ENCODE measurements at regions not wholly inside any gene's neighbourhood (a gene's known extent, or its start where the extent isn't known, plus 50 kb on each side); places are given as distances from the start of the nearest gene placed in this dataset.

DNA sequence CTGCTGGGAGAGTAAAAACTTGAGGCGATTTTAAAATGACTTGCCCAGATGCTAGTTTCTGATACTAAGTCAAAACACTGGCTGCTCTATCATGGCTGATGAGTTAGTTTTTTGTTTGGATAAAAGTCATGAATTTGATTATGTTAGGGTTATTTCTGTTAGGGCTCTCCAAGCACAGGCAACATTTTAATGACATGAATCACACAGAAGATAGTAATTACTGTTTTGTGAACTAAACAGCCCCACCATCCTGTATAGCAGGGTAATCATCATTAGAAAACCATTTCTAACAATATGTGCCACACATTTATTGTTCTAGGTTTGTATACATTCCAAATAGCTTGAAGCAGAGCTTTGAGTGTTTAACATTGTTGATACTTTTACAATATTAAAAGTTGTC lies 750.3 kb downstream of the ANKRD7 start:
- no peak overlapping the region for H3K4me3 Mint-ChIP-seq
- Histone ChIP-seq H3K4me1 (ENCODE audit: control insufficient read depth, insufficient read depth, low read length) (no peaks in the 10 kb centered on the region), H3K27me3 (ENCODE audit: control insufficient read depth, insufficient read depth, low read length) (no peaks in the 10 kb centered on the region), H3K27ac (ENCODE audit: low read length) (no peak overlapping the region), H3K4me3 (ENCODE audit: low read length) (no peak overlapping the region), H3K9me3 (ENCODE audit: control insufficient read depth, insufficient read depth, low read length) (peaks cover 3% of the 10 kb centered on the region), H3K36me3 (ENCODE audit: control insufficient read depth, insufficient read depth, low read length) (no peaks in the 10 kb centered on the region)
- 83% methylated on average over 1 of the region's 1 CpG for WGBS (ENCODE audit: insufficient coverage)
- DNase-seq (no peak), ATAC-seq (no peak)
- TF ChIP-seq, protein P1, sequence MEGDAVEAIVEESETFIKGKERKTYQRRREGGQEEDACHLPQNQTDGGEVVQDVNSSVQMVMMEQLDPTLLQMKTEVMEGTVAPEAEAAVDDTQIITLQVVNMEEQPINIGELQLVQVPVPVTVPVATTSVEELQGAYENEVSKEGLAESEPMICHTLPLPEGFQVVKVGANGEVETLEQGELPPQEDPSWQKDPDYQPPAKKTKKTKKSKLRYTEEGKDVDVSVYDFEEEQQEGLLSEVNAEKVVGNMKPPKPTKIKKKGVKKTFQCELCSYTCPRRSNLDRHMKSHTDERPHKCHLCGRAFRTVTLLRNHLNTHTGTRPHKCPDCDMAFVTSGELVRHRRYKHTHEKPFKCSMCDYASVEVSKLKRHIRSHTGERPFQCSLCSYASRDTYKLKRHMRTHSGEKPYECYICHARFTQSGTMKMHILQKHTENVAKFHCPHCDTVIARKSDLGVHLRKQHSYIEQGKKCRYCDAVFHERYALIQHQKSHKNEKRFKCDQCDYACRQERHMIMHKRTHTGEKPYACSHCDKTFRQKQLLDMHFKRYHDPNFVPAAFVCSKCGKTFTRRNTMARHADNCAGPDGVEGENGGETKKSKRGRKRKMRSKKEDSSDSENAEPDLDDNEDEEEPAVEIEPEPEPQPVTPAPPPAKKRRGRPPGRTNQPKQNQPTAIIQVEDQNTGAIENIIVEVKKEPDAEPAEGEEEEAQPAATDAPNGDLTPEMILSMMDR (IDR thresholded peaks at IDR 0.05): no peak
- intact Hi-C loops (cut with micrococcal nuclease): no loop called here
- H3K9me3 Mint-ChIP-seq: peaks cover 7 to 8% of the 10 kb centered on the region in 2 donors
- H3K4me1 Mint-ChIP-seq: no peaks in the 10 kb centered on the region
- no peaks in the 10 kb centered on the region for H3K27me3 Mint-ChIP-seq (ENCODE audit: low read depth in 2 of 2)
- H3K27ac Mint-ChIP-seq: no peak overlapping the region
- H3K36me3 Mint-ChIP-seq: no peaks in the 10 kb centered on the region

GRCh38 chr7:118995350-118995749 lies 770.8 kb downstream of the ANKRD7 start:
- TF ChIP-seq, protein P1 (IDR thresholded peaks at IDR 0.05): no peak
- H3K27me3 ChIP-seq (ENCODE audit: control insufficient read depth, insufficient read depth, low read length): no peaks in the 10 kb centered on the region
- Mint-ChIP-seq H3K9me3 (peaks cover 3 to 6% of the 10 kb centered on the region in 2 donors), H3K27me3 (ENCODE audit: low read depth in 2 of 2) (no peaks in the 10 kb centered on the region), H3K27ac (no peak overlapping the region), H3K36me3 (no peaks in the 10 kb centered on the region), H3K4me3 (no peak overlapping the region), H3K4me1 (no peaks in the 10 kb centered on the region)
- ATAC-seq (no peak), DNase-seq (no peak)
- no peaks in the 10 kb centered on the region for H3K4me1 ChIP-seq (ENCODE audit: control insufficient read depth, insufficient read depth, low read length)
- no peak overlapping the region for H3K4me3 ChIP-seq (ENCODE audit: low read length)
- no peaks in the 10 kb centered on the region for H3K9me3 ChIP-seq (ENCODE audit: control insufficient read depth, insufficient read depth, low read length)
- WGBS (ENCODE audit: insufficient coverage): no CpG with 5 or more reads among the region's 1 CpG
- H3K36me3 ChIP-seq (ENCODE audit: control insufficient read depth, insufficient read depth, low read length): no peaks in the 10 kb centered on the region
- intact Hi-C loops (cut with micrococcal nuclease): no loop called here
- no peak overlapping the region for H3K27ac ChIP-seq (ENCODE audit: low read length)

- Mint-ChIP-seq H3K9me3 (peaks cover 8 to 15% of the 10 kb centered on the region in 2 donors), H3K36me3 (no peaks in the 10 kb centered on the region), H3K4me1 (no peaks in the 10 kb centered on the region), H3K27ac (no peak overlapping the region), H3K27me3 (ENCODE audit: low read depth in 2 of 2) (no peaks in the 10 kb centered on the region), H3K4me3 (no peak overlapping the region)
- Histone ChIP-seq H3K27ac (ENCODE audit: low read length) (no peak overlapping the region), H3K36me3 (ENCODE audit: control insufficient read depth, insufficient read depth, low read length) (no peaks in the 10 kb centered on the region), H3K27me3 (ENCODE audit: control insufficient read depth, insufficient read depth, low read length) (no peaks in the 10 kb centered on the region), H3K4me3 (ENCODE audit: low read length) (no peak overlapping the region), H3K9me3 (ENCODE audit: control insufficient read depth, insufficient read depth, low read length) (no peaks in the 10 kb centered on the region), H3K4me1 (ENCODE audit: control insufficient read depth, insufficient read depth, low read length) (no peaks in the 10 kb centered on the region)
- DNase-seq (no peak), ATAC-seq (no peak)
- TF ChIP-seq, protein P1 (IDR thresholded peaks at IDR 0.05): no peak
- intact Hi-C loops (cut with micrococcal nuclease): no loop called here
Observed at GRCh38 chr7:119007236-119007635, 782.7 kb downstream of the ANKRD7 start.

- no peak for ATAC-seq
- H3K27ac Mint-ChIP-seq: no peak overlapping the region
- Histone ChIP-seq H3K4me3 (ENCODE audit: low read length) (no peak overlapping the region), H3K9me3 (ENCODE audit: control insufficient read depth, insufficient read depth, low read length) (no peaks in the 10 kb centered on the region), H3K4me1 (ENCODE audit: control insufficient read depth, insufficient read depth, low read length) (no peaks in the 10 kb centered on the region), H3K36me3 (ENCODE audit: control insufficient read depth, insufficient read depth, low read length) (no peaks in the 10 kb centered on the region), H3K27ac (ENCODE audit: low read length) (no peak overlapping the region), H3K27me3 (ENCODE audit: control insufficient read depth, insufficient read depth, low read length) (no peaks in the 10 kb centered on the region)
- no peaks in the 10 kb centered on the region for H3K4me1 Mint-ChIP-seq
- TF ChIP-seq, protein P1 (IDR thresholded peaks at IDR 0.05): no peak
- H3K36me3 Mint-ChIP-seq: no peaks in the 10 kb centered on the region
- 91% methylated on average over 1 of the region's 1 CpG for WGBS (ENCODE audit: insufficient coverage)
- intact Hi-C loops (cut with micrococcal nuclease): no loop called here
- no peaks in the 10 kb centered on the region for H3K27me3 Mint-ChIP-seq (ENCODE audit: low read depth in 2 of 2)
- DNase-seq: no peak
- peaks cover 15 to 20% of the 10 kb centered on the region in 2 donors for H3K9me3 Mint-ChIP-seq
- H3K4me3 Mint-ChIP-seq: no peak overlapping the region
Observed at GRCh38 chr7:119010635-119011034, 786.1 kb downstream of the ANKRD7 start.

All from natural killer cell (primary cell).